ENCODE measurements at regions not wholly inside any gene's neighbourhood (a gene's known extent, or its start where the extent isn't known, plus 50 kb on each side); places are given as distances from the start of the nearest gene placed in this dataset.

DNA sequence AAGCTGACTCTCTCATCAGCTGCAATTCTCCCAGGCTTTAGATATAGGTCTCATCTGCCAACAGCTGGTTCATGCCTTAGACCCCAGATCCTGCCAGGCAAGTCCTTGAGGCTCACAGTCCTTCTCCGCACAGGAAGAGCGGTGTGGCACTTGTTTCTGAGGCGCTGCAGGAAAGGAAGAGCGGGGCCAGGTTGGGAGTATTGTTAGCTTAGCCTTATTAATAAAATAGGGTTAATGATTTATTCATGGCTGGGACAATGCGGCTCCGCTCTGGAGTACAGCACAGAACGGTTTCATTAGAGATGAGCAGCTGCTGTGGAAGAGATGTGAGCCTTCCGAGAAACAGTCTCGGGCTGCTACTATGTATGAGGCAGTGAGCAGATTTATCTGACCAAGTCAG lies 78.1 kb downstream of the FZD1 start:
- ATAC-seq = no peak
- FAIRE-seq = no peak
- Histone ChIP-seq H2AFZ (ENCODE audit: low read length) (no peak overlapping the region), H3K4me1 (ENCODE audit: insufficient read depth, low read length) (no peaks in the 10 kb centered on the region), H3K4me2 (ENCODE audit: low read depth, low read length) (no peak overlapping the region), H3K9ac (ENCODE audit: insufficient read depth, low read depth, low read length) (no peak overlapping the region), H3K79me2 (ENCODE audit: insufficient read depth, low read length) (no peaks in the 10 kb centered on the region), H3K27ac (ENCODE audit: extremely low read length, insufficient read depth, low read length) (no peak overlapping the region), H3K4me3 (replicated peaks in 1 of 3; ENCODE audit: insufficient read depth in 1 of 3, low read depth in 2 of 3, low read length in 3 of 3) (no peak overlapping the region), H3K36me3 (replicated peaks in 1 of 2; ENCODE audit: control insufficient read depth in 1 of 2, insufficient read depth in 2 of 2, low read length in 2 of 2) (no peaks in the 10 kb centered on the region), H4K20me1 (ENCODE audit: insufficient read depth, low read length) (no peaks in the 10 kb centered on the region), H3K9me3 (ENCODE audit: low read length) (no peaks in the 10 kb centered on the region), H3K27me3 (ENCODE audit: control insufficient read depth in 1 of 2, insufficient read depth in 2 of 2, low read length in 2 of 2) (0 out of 5 replicates have a peak, but pooled peaks cover 0 to 4% of the 10 kb centered on the region in 2 experiments)
- intact Hi-C loops (cut with micrococcal nuclease; ENCODE audit: unreplicated experiment) = no loop called here
- no peak for DNase-seq (ENCODE audit: low spot score)
- TF ChIP-seq ATF7-NPFF (CRISPR knock-in tag; IDR thresholded peaks at IDR 0.05; ENCODE audit: low read depth) (no peak), ZNF33B (CRISPR knock-in tag; IDR thresholded peaks at IDR 0.05) (no peak), NPAS2 (CRISPR knock-in tag; IDR thresholded peaks at IDR 0.05; ENCODE audit: borderline replicate concordance) (no peak), AGO1 (IDR thresholded peaks at IDR 0.05; ENCODE audit: low read depth, low read length, poor library complexity, severe bottlenecking) (no peak), ZNF484 (CRISPR knock-in tag; IDR thresholded peaks at IDR 0.05; ENCODE audit: borderline replicate concordance, low read depth) (no peak), PATZ1 (CRISPR knock-in tag; IDR thresholded peaks at IDR 0.05) (no peak), MIER2 (CRISPR knock-in tag; IDR thresholded peaks at IDR 0.05) (no peak), HDAC6 (IDR thresholded peaks at IDR 0.05; ENCODE audit: low read depth, low read length) (no peak), IKZF1 (IDR thresholded peaks at IDR 0.05) (no peak), ADNP (CRISPR knock-in tag; IDR thresholded peaks at IDR 0.05) (no peak)
- TF ChIP-seq, protein P1, sequence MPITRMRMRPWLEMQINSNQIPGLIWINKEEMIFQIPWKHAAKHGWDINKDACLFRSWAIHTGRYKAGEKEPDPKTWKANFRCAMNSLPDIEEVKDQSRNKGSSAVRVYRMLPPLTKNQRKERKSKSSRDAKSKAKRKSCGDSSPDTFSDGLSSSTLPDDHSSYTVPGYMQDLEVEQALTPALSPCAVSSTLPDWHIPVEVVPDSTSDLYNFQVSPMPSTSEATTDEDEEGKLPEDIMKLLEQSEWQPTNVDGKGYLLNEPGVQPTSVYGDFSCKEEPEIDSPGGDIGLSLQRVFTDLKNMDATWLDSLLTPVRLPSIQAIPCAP (CRISPR knock-in tag; IDR thresholded peaks at IDR 0.05; ENCODE audit: low read depth) = no peak
- TF ChIP-seq, protein P2, sequence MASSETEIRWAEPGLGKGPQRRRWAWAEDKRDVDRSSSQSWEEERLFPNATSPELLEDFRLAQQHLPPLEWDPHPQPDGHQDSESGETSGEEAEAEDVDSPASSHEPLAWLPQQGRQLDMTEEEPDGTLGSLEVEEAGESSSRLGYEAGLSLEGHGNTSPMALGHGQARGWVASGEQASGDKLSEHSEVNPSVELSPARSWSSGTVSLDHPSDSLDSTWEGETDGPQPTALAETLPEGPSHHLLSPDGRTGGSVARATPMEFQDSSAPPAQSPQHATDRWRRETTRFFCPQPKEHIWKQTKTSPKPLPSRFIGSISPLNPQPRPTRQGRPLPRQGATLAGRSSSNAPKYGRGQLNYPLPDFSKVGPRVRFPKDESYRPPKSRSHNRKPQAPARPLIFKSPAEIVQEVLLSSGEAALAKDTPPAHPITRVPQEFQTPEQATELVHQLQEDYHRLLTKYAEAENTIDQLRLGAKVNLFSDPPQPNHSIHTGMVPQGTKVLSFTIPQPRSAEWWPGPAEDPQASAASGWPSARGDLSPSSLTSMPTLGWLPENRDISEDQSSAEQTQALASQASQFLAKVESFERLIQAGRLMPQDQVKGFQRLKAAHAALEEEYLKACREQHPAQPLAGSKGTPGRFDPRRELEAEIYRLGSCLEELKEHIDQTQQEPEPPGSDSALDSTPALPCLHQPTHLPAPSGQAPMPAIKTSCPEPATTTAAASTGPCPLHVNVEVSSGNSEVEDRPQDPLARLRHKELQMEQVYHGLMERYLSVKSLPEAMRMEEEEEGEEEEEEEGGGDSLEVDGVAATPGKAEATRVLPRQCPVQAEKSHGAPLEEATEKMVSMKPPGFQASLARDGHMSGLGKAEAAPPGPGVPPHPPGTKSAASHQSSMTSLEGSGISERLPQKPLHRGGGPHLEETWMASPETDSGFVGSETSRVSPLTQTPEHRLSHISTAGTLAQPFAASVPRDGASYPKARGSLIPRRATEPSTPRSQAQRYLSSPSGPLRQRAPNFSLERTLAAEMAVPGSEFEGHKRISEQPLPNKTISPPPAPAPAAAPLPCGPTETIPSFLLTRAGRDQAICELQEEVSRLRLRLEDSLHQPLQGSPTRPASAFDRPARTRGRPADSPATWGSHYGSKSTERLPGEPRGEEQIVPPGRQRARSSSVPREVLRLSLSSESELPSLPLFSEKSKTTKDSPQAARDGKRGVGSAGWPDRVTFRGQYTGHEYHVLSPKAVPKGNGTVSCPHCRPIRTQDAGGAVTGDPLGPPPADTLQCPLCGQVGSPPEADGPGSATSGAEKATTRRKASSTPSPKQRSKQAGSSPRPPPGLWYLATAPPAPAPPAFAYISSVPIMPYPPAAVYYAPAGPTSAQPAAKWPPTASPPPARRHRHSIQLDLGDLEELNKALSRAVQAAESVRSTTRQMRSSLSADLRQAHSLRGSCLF (CRISPR knock-in tag; IDR thresholded peaks at IDR 0.05; ENCODE audit: borderline replicate concordance) = no peak
- TF ChIP-seq, protein P3, sequence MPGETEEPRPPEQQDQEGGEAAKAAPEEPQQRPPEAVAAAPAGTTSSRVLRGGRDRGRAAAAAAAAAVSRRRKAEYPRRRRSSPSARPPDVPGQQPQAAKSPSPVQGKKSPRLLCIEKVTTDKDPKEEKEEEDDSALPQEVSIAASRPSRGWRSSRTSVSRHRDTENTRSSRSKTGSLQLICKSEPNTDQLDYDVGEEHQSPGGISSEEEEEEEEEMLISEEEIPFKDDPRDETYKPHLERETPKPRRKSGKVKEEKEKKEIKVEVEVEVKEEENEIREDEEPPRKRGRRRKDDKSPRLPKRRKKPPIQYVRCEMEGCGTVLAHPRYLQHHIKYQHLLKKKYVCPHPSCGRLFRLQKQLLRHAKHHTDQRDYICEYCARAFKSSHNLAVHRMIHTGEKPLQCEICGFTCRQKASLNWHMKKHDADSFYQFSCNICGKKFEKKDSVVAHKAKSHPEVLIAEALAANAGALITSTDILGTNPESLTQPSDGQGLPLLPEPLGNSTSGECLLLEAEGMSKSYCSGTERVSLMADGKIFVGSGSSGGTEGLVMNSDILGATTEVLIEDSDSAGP (CRISPR knock-in tag; IDR thresholded peaks at IDR 0.05; ENCODE audit: borderline replicate concordance) = no peak
- in situ Hi-C loops (cut with HindIII; ENCODE audit: extremely low pct_ligation_motif_present, low pct_unique_long_range_greater_than_20kb) = no loop called here
- 28% methylated on average over 9 of the region's 9 CpGs for WGBS (ENCODE audit: low lambda C conversion rate)
- CTCF ChIA-PET (ENCODE audit: low intra/inter-chr PET ratio, low total read pairs) = no interaction called here
- POLR2A ChIA-PET = no interaction called here
- BruUV-seq (replicated peaks) = no TSS peak

Measured in HepG2 (cell line).